Left ventricle myocardium inferior (tissue), 1 donor: ENCODE measurements at regions not wholly inside any gene's neighbourhood (a gene's known extent, or its start where the extent isn't known, plus 50 kb on each side); places are given as distances from the start of the nearest gene placed in this dataset.

Source experiments
- DNase-seq: peaks from one replicate; pipeline ENCODE4 v3.0.0-alpha.2; 2020
- H3K27ac ChIP-seq: fragments of 200-600 bp; replicated peaks from 2 replicates; pipeline ENCODE4 v1.8.0; 2021
- H3K27me3 ChIP-seq: fragments of 200-600 bp; 2 replicates; pipeline ENCODE4 v1.8.0; 2021; ENCODE audit warnings: low read depth
- H3K36me3 ChIP-seq: fragments of 200-600 bp; 2 replicates; pipeline ENCODE4 v1.8.0; 2021
- H3K4me1 ChIP-seq: fragments of 200-600 bp; 2 replicates; pipeline ENCODE4 v1.8.0; 2021
- H3K4me3 ChIP-seq: fragments of 200-600 bp; 2 replicates; pipeline ENCODE4 v1.8.0; 2021; ENCODE audit warnings: mild to moderate bottlenecking, moderate library complexity
- H3K9me3 ChIP-seq: fragments of 200-600 bp; replicated peaks from 2 replicates; pipeline ENCODE4 v1.8.0; 2021
- CTCF ChIP-seq: fragments of 200-600 bp; IDR thresholded peaks from 2 replicates; pipeline ENCODE4 v1.8.0; 2021; ENCODE audit warnings: antibody characterized with exemption, mild to moderate bottlenecking, borderline replicate concordance
- intact Hi-C: fragments of 100-400 bp; cut with micrococcal nuclease; formaldehyde crosslinking; loops from one replicate; pipeline ENCODE4 v1.11.0; 2022
- donor health status: DM: no; HTN: yes; CAD: no; lungs with severe emphysema.

- no peak overlapping the region for H3K4me3 ChIP-seq
- no peaks in the 10 kb centered on the region for H3K36me3 ChIP-seq
- H3K27ac ChIP-seq = no peak overlapping the region
- no peak for TF ChIP-seq CTCF
- no peaks in the 10 kb centered on the region for H3K27me3 ChIP-seq
- peaks cover 19% of the 10 kb centered on the region for H3K4me1 ChIP-seq
- DNase-seq = no peak
- intact Hi-C loops = no loop called here
- no peaks in the 10 kb centered on the region for H3K9me3 ChIP-seq
Measured at GRCh38 chr16:61371881-61372280, 664.4 kb downstream of the CDH8 start.

- TF ChIP-seq CTCF = no peak
- intact Hi-C loops = no loop called here
Measured at GRCh38 chr16:61371388-61371787, 664.9 kb downstream of the CDH8 start.

GRCh38 chr16:61370564-61370963 lies 665.7 kb downstream of the CDH8 start:
- Histone ChIP-seq H3K4me3 (no peak overlapping the region), H3K27ac (no peak overlapping the region), H3K27me3 (no peaks in the 10 kb centered on the region), H3K9me3 (no peaks in the 10 kb centered on the region), H3K36me3 (no peaks in the 10 kb centered on the region), H3K4me1 (peaks cover 19% of the 10 kb centered on the region)
- intact Hi-C loops = no loop called here
- no peak for TF ChIP-seq CTCF
- DNase-seq = no peak

More at GRCh38 chr16:61371388-61371787, 664.9 kb downstream of the CDH8 start:
- no peak for DNase-seq
- Histone ChIP-seq H3K9me3 (no peaks in the 10 kb centered on the region), H3K4me1 (peaks cover 19% of the 10 kb centered on the region), H3K4me3 (no peak overlapping the region), H3K27ac (no peak overlapping the region), H3K36me3 (no peaks in the 10 kb centered on the region), H3K27me3 (no peaks in the 10 kb centered on the region)

GRCh38 chr16:61366006-61366405 lies 670.2 kb downstream of the CDH8 start:
- Histone ChIP-seq H3K4me3 (no peak overlapping the region), H3K27me3 (no peaks in the 10 kb centered on the region), H3K36me3 (no peaks in the 10 kb centered on the region), H3K27ac (no peak overlapping the region), H3K9me3 (no peaks in the 10 kb centered on the region), H3K4me1 (peaks cover 4% of the 10 kb centered on the region)
- no peak for TF ChIP-seq CTCF
- no peak for DNase-seq
- intact Hi-C loops = no loop called here

- intact Hi-C loops = no loop called here
- no peak for TF ChIP-seq CTCF
- H3K4me1 ChIP-seq = no peaks in the 10 kb centered on the region
Measured at GRCh38 chr16:61364990-61365389, 671.2 kb downstream of the CDH8 start.

GRCh38 chr16:61362585-61362984 lies 673.7 kb downstream of the CDH8 start:
- no peak for TF ChIP-seq CTCF
- H3K4me3 ChIP-seq = no peak overlapping the region
- H3K9me3 ChIP-seq = no peaks in the 10 kb centered on the region
- intact Hi-C loops = no loop called here
- no peaks in the 10 kb centered on the region for H3K27me3 ChIP-seq
- no peaks in the 10 kb centered on the region for H3K36me3 ChIP-seq
- DNase-seq = no peak
- no peaks in the 10 kb centered on the region for H3K4me1 ChIP-seq
- no peak overlapping the region for H3K27ac ChIP-seq

More at GRCh38 chr16:61364990-61365389, 671.2 kb downstream of the CDH8 start:
- DNase-seq = no peak
- no peak overlapping the region for H3K4me3 ChIP-seq
- H3K27ac ChIP-seq = no peak overlapping the region
- no peaks in the 10 kb centered on the region for H3K9me3 ChIP-seq
- no peaks in the 10 kb centered on the region for H3K36me3 ChIP-seq
- no peaks in the 10 kb centered on the region for H3K27me3 ChIP-seq
